Cerebellar cortex (tissue), 1 donor: ENCODE measurements at regions not wholly inside any gene's neighbourhood (a gene's known extent, or its start where the extent isn't known, plus 50 kb on each side); places are given as distances from the start of the nearest gene placed in this dataset.

Source experiments
- DNase-seq: peaks from one replicate; pipeline ENCODE4 v3.0.0-alpha.2; 2015; ENCODE audit warnings: low spot score

GRCh38 chr9:4435197-4435596 is 55.1 kb upstream of the SLC1A1 start:
- no peak for DNase-seq

GRCh38 chr9:4433379-4433778 is 56.9 kb upstream of the SLC1A1 start:
- no peak for DNase-seq

- DNase-seq = no peak
These were observed 59.6 kb upstream of the SLC1A1 start for GRCh38 chr9:4430432-4431261.

GRCh38 chr9:4425319-4426045 is 64.8 kb upstream of the SLC1A1 start:
- DNase-seq = no peak

- DNase-seq = no peak
These were observed 65.4 kb upstream of the SLC1A1 start for GRCh38 chr9:4424891-4425290.

GRCh38 chr9:4424038-4424437 is 66.2 kb upstream of the SLC1A1 start:
- DNase-seq = no peak

GRCh38 chr9:4423207-4423610 is 67.1 kb upstream of the SLC1A1 start:
- DNase-seq = no peak

GRCh38 chr9:4422495-4422894 is 67.8 kb upstream of the SLC1A1 start:
- DNase-seq = no peak

- no peak for DNase-seq
These were observed 68.4 kb upstream of the SLC1A1 start for GRCh38 chr9:4421847-4422246.

- DNase-seq = no peak
These were observed 69.9 kb upstream of the SLC1A1 start for GRCh38 chr9:4420351-4420750.

GRCh38 chr9:4417578-4418325 is 72.5 kb upstream of the SLC1A1 start:
- DNase-seq = no peak

- no peak for DNase-seq
These were observed 73.8 kb upstream of the SLC1A1 start for GRCh38 chr9:4416467-4416866.

- no peak for DNase-seq
These were observed 75.0 kb upstream of the SLC1A1 start for GRCh38 chr9:4415281-4415680.

- DNase-seq = no peak
These were observed 76.4 kb upstream of the SLC1A1 start for GRCh38 chr9:4413856-4414255.

GRCh38 chr9:4404156-4404555 is 86.1 kb upstream of the SLC1A1 start:
- no peak for DNase-seq

GRCh38 chr9:4402501-4402900 is 87.8 kb upstream of the SLC1A1 start:
- DNase-seq = no peak

GRCh38 chr9:4400731-4401130 is 89.5 kb upstream of the SLC1A1 start:
- DNase-seq = no peak

GRCh38 chr9:4397917-4398316 is 92.4 kb upstream of the SLC1A1 start:
- no peak for DNase-seq

GRCh38 chr9:4393806-4394523 is 94.1 kb upstream of the GLIS3 start:
- no peak for DNase-seq

GRCh38 chr9:4389755-4390154 is 89.9 kb upstream of the GLIS3 start:
- no peak for DNase-seq

- no peak for DNase-seq
These were observed 89.1 kb upstream of the GLIS3 start for GRCh38 chr9:4389003-4389402.

GRCh38 chr9:4386819-4387218 is 87.0 kb upstream of the GLIS3 start:
- no peak for DNase-seq
